Panc1 (cell line): ENCODE measurements at regions not wholly inside any gene's neighbourhood (a gene's known extent, or its start where the extent isn't known, plus 50 kb on each side); places are given as distances from the start of the nearest gene placed in this dataset.

Source experiments
- ATAC-seq: fragments of 200-7000 bp; cut with Tn5 transposase; 2 replicates; pipeline ENCODE4 v1.9.1; 2020; ENCODE audit warnings: mild to moderate bottlenecking, moderate library complexity
- BruUV-seq: library from RNA; stranded (reverse); fragments of 400-500 nt; replicated peaks from 2 replicates; lab custom pipeline; 2021; lab: Mats Ljungman, UMichigan
- CTCF ChIA-PET: fragments of 300-600 bp; sonication (Branson Sonifier 250); formaldehyde crosslinking; loops from one replicate; lab custom pipeline; 2022; ENCODE audit warnings: antibody characterized with exemption; lab: Charles Lee
- POLR2A ChIA-PET: fragments of 300-600 bp; sonication (Branson Sonifier 250); formaldehyde crosslinking; loops from one replicate; lab custom pipeline; 2022; ENCODE audit warnings: antibody characterized with exemption; lab: Charles Lee
- DNase-seq: peaks from one replicate; pipeline ENCODE4 v3.0.0-alpha.2; 2010; ENCODE audit warnings: low read depth, low spot score
- H3K27ac ChIP-seq: 2 replicates; pipeline ENCODE4 v1.5.1; 2011; ENCODE audit warnings: mild to moderate bottlenecking, low read length, inconsistent platforms
- H3K27me3 ChIP-seq: fragments of 200-500 bp; sonication (Bioruptor generic); 2 replicates; pipeline ENCODE4 v1.6.0; 2014; ENCODE audit warnings: low read length, inconsistent platforms; ENCODE audit not compliant: control insufficient read depth, insufficient read depth
- H3K36me3 ChIP-seq: fragments of 200-500 bp; sonication (Bioruptor generic); 2 replicates; pipeline ENCODE4 v1.5.1; 2014; ENCODE audit warnings: inconsistent platforms, mild to moderate bottlenecking, low read length, moderate library complexity; ENCODE audit not compliant: control insufficient read depth, insufficient read depth
- H3K4me1 ChIP-seq: 2 replicates; pipeline ENCODE4 v1.5.1; 2011; ENCODE audit warnings: inconsistent platforms, mild to moderate bottlenecking, low read length, moderate library complexity; ENCODE audit not compliant: control insufficient read depth, insufficient read depth
- H3K4me3 ChIP-seq, 2 experiments: 2 replicates each; pipeline ENCODE4 v1.5.1; 2011 to 2012; ENCODE audit warnings: low read depth in 2 of 2, low read length in 2 of 2, mild to moderate bottlenecking in 2 of 2, inconsistent platforms in 1 of 2, moderate library complexity in 1 of 2
- H3K9me3 ChIP-seq: fragments of 200-500 bp; sonication (Bioruptor generic); 2 replicates; pipeline ENCODE4 v1.5.1; 2014; ENCODE audit warnings: low read depth, mild to moderate bottlenecking, inconsistent platforms, low read length, moderate library complexity; ENCODE audit not compliant: control insufficient read depth, insufficient read depth
- POLR2AphosphoS5 ChIP-seq: IDR thresholded peaks from 2 replicates; pipeline ENCODE4 v1.6.1; 2012; ENCODE audit warnings: mild to moderate bottlenecking, low read depth, low read length, moderate library complexity
- SIN3A ChIP-seq: IDR thresholded peaks from 2 replicates; pipeline ENCODE4 v1.6.1; 2012; ENCODE audit warnings: low read depth, mild to moderate bottlenecking, low read length, moderate library complexity, borderline replicate concordance; ENCODE audit not compliant: insufficient read depth
- TCF7L2 ChIP-seq: IDR thresholded peaks from 2 replicates; pipeline ENCODE4 v1.6.1; 2011; ENCODE audit warnings: mild to moderate bottlenecking, low read depth, low read length, inconsistent platforms
- in situ Hi-C: cut with HindIII; loops from 2 replicates; pipeline ENCODE4 v1.10.0; 2016; ENCODE audit warnings: low sequenced_read_pairs, low pct_unique_long_range_greater_than_20kb
- intact Hi-C: fragments of 100-400 bp; cut with micrococcal nuclease; formaldehyde crosslinking; loops from one replicate; pipeline ENCODE4 v1.10.0; 2022; ENCODE audit not compliant: unreplicated experiment
- TF ChIP-seq, protein P1 (sequence below): fragments of 450-650 bp; IDR thresholded peaks from 2 replicates; pipeline ENCODE4 v1.5.1; 2017; ENCODE audit warnings: mild to moderate bottlenecking
- TF ChIP-seq, protein P2 (sequence below), 2 experiments: IDR thresholded peaks; 2 replicates each; pipeline ENCODE4 v1.6.1; 2011 to 2012; ENCODE audit warnings: low read depth in 2 of 2, control low read depth in 1 of 2, low read length in 1 of 2, mild to moderate bottlenecking in 1 of 2, moderate library complexity in 1 of 2; ENCODE audit not compliant: insufficient read depth in 1 of 2

DNA sequence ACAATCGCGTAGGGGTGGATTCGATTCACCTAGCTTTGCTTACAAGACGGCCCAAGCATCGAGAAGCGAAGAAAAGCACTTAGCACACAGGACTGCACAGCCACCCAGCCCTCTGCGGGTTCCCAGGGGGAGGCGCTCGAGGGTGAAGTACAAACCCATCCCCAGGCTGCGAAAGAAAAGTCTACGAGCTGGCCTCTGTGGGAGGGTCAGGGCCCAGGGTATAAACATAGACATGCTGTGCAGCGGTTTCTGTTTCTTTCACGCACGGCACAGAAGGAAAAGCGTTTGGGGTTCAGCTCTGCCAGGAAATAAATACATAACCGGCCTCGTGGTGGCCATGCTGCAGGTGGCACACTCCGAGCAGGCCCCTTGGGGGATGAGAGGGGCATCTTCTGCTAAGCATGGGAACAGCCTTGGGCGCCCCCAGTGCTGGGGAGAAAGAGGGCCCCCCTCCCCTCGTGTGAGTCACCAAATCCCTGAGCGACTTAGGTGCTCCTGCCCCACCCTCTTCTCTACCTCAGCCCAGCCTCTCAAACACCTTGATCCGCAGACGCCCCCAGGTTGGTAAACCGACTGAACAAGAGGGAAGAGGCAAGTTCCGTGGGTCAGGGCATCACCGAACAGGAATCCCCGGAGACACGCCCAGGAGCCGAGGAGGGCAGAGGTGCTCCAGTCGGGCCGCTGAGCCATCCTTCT is 91.6 kb upstream of the RIPOR2 start:
- no peaks in the 10 kb centered on the region for H3K9me3 ChIP-seq
- no peaks in the 10 kb centered on the region for H3K27me3 ChIP-seq
- TF ChIP-seq SIN3A (no peak), POLR2AphosphoS5 (no peak), TCF7L2 (no peak)
- TF ChIP-seq, protein P1, sequence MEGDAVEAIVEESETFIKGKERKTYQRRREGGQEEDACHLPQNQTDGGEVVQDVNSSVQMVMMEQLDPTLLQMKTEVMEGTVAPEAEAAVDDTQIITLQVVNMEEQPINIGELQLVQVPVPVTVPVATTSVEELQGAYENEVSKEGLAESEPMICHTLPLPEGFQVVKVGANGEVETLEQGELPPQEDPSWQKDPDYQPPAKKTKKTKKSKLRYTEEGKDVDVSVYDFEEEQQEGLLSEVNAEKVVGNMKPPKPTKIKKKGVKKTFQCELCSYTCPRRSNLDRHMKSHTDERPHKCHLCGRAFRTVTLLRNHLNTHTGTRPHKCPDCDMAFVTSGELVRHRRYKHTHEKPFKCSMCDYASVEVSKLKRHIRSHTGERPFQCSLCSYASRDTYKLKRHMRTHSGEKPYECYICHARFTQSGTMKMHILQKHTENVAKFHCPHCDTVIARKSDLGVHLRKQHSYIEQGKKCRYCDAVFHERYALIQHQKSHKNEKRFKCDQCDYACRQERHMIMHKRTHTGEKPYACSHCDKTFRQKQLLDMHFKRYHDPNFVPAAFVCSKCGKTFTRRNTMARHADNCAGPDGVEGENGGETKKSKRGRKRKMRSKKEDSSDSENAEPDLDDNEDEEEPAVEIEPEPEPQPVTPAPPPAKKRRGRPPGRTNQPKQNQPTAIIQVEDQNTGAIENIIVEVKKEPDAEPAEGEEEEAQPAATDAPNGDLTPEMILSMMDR = no peak
- TF ChIP-seq, protein P2, sequence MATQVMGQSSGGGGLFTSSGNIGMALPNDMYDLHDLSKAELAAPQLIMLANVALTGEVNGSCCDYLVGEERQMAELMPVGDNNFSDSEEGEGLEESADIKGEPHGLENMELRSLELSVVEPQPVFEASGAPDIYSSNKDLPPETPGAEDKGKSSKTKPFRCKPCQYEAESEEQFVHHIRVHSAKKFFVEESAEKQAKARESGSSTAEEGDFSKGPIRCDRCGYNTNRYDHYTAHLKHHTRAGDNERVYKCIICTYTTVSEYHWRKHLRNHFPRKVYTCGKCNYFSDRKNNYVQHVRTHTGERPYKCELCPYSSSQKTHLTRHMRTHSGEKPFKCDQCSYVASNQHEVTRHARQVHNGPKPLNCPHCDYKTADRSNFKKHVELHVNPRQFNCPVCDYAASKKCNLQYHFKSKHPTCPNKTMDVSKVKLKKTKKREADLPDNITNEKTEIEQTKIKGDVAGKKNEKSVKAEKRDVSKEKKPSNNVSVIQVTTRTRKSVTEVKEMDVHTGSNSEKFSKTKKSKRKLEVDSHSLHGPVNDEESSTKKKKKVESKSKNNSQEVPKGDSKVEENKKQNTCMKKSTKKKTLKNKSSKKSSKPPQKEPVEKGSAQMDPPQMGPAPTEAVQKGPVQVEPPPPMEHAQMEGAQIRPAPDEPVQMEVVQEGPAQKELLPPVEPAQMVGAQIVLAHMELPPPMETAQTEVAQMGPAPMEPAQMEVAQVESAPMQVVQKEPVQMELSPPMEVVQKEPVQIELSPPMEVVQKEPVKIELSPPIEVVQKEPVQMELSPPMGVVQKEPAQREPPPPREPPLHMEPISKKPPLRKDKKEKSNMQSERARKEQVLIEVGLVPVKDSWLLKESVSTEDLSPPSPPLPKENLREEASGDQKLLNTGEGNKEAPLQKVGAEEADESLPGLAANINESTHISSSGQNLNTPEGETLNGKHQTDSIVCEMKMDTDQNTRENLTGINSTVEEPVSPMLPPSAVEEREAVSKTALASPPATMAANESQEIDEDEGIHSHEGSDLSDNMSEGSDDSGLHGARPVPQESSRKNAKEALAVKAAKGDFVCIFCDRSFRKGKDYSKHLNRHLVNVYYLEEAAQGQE (IDR thresholded peaks at IDR 0.05; ENCODE audit: insufficient read depth in 1 of 2, low read depth in 2 of 2, low read length in 1 of 2) = no peak
- no peak overlapping the region; a peak in 1 of 4 replicates for H3K4me3 ChIP-seq
- H3K36me3 ChIP-seq = no peaks in the 10 kb centered on the region
- no TSS peak for BruUV-seq
- H3K4me1 ChIP-seq = no peaks in the 10 kb centered on the region
- POLR2A ChIA-PET = interaction anchor here (0.7 kb wide), 1 partner anchor 12 kb away, joined by 3 read pairs; no protein-coding TSS in a partner anchor
- no peak overlapping the region for H3K27ac ChIP-seq
- in situ Hi-C loops = no loop called here
- intact Hi-C loops = no loop called here
- peak; percentile 2 for DNase-seq
- ATAC-seq = peak; percentile 51; the same call in 1 of the 2 replicates
- CTCF ChIA-PET = interaction anchor here (0.6 kb wide), 2 partner anchors 170 to 252 kb away, joined by 3 read pairs; no protein-coding TSS in a partner anchor

DNA sequence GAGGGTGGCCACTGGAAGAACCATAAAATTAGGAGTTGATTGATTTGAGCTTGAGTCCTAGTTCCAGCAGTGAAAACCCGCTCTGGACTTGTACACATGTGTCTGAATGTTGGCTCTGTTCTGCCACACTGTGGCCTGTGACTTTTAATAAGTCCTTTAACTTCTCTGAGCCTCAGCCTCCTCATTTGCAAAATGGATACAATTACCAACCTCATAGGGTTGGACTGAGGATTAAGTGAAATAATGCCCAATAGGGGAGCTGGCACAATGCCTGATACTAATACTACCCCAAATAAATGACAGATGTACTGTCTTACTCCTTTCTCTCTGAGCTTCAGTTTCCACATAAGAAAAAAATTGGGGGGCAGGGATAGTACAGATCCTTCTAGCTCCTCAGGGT is 92.6 kb upstream of the RIPOR2 start:
- H3K4me3 ChIP-seq = no peak overlapping the region
- no peaks in the 10 kb centered on the region for H3K36me3 ChIP-seq
- ATAC-seq (no peak), DNase-seq (no peak)
- POLR2A ChIA-PET = no interaction called here
- no peaks in the 10 kb centered on the region for H3K27me3 ChIP-seq
- no peaks in the 10 kb centered on the region for H3K4me1 ChIP-seq
- TF ChIP-seq TCF7L2 (no peak), SIN3A (no peak), POLR2AphosphoS5 (no peak)
- TF ChIP-seq, protein P2 (IDR thresholded peaks at IDR 0.05; ENCODE audit: insufficient read depth in 1 of 2, low read depth in 2 of 2, low read length in 1 of 2) = no peak
- TF ChIP-seq, protein P1 = no peak
- CTCF ChIA-PET = no interaction called here
- H3K9me3 ChIP-seq = no peaks in the 10 kb centered on the region
- in situ Hi-C loops (no loop called here), intact Hi-C loops (no loop called here)
- BruUV-seq = no TSS peak
- H3K27ac ChIP-seq = no peak overlapping the region
